AG04450 (cell line): ENCODE measurements at regions not wholly inside any gene's neighbourhood (a gene's known extent, or its start where the extent isn't known, plus 50 kb on each side); places are given as distances from the start of the nearest gene placed in this dataset.

Experiments
- CTCF ChIA-PET: fragments of 300-600, 350-600 bp; formaldehyde crosslinking; extraction: SDS; loops from one replicate; lab custom pipeline; 2022; ENCODE audit warnings: antibody characterized with exemption, inconsistent platforms; lab: Charles Lee
- POLR2A ChIA-PET: fragments of 350-600 bp; formaldehyde crosslinking; extraction: SDS; loops from one replicate; lab custom pipeline; 2021; ENCODE audit warnings: antibody characterized with exemption, inconsistent platforms; lab: Yijun Ruan, JAX
- DNase-seq: peaks from one replicate; pipeline ENCODE4 v3.0.0-alpha.2; 2011; ENCODE audit warnings: low read depth, low spot score
- H3K27ac ChIP-seq: one replicate; pipeline ENCODE4 v1.5.1; 2012; ENCODE audit warnings: low read depth, low read length, control low read depth
- H3K27me3 ChIP-seq: one replicate; pipeline ENCODE4 v1.6.0; 2012; ENCODE audit warnings: low read length; ENCODE audit not compliant: control insufficient read depth, insufficient read depth
- H3K4me3 ChIP-seq: 2 replicates; pipeline ENCODE4 v1.5.1; 2011; ENCODE audit warnings: mild to moderate bottlenecking, low read depth, low read length, control low read depth
- H3K9me3 ChIP-seq: 2 replicates; pipeline ENCODE4 v1.5.1; 2012; ENCODE audit warnings: low read length; ENCODE audit not compliant: control insufficient read depth, insufficient read depth
- TF ChIP-seq, protein P1 (sequence below): IDR thresholded peaks from 2 replicates; pipeline ENCODE4 v1.5.1; 2011; ENCODE audit warnings: low read depth, low read length, control low read depth, inconsistent platforms

- H3K4me3 ChIP-seq = no peak overlapping the region
- H3K27me3 ChIP-seq = no peaks in the 10 kb centered on the region
- TF ChIP-seq, protein P1, sequence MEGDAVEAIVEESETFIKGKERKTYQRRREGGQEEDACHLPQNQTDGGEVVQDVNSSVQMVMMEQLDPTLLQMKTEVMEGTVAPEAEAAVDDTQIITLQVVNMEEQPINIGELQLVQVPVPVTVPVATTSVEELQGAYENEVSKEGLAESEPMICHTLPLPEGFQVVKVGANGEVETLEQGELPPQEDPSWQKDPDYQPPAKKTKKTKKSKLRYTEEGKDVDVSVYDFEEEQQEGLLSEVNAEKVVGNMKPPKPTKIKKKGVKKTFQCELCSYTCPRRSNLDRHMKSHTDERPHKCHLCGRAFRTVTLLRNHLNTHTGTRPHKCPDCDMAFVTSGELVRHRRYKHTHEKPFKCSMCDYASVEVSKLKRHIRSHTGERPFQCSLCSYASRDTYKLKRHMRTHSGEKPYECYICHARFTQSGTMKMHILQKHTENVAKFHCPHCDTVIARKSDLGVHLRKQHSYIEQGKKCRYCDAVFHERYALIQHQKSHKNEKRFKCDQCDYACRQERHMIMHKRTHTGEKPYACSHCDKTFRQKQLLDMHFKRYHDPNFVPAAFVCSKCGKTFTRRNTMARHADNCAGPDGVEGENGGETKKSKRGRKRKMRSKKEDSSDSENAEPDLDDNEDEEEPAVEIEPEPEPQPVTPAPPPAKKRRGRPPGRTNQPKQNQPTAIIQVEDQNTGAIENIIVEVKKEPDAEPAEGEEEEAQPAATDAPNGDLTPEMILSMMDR = no peak
- H3K27ac ChIP-seq = no peak overlapping the region
- DNase-seq = no peak
- ChIA-PET CTCF (no interaction called here), POLR2A (no interaction called here)
- no peaks in the 10 kb centered on the region for H3K9me3 ChIP-seq
These were observed 128.8 kb upstream of the STMND1 start for GRCh38 chr6:16973051-16973450.

- DNase-seq = no peak
- ChIA-PET CTCF (no interaction called here), POLR2A (interaction anchor here (0.7 kb wide), 1 partner anchor 22 kb away, joined by 8 read pairs; no protein-coding TSS in a partner anchor)
- TF ChIP-seq, protein P1 = no peak
- Histone ChIP-seq H3K9me3 (no peaks in the 10 kb centered on the region), H3K27ac (no peak overlapping the region), H3K27me3 (no peaks in the 10 kb centered on the region), H3K4me3 (no peak overlapping the region)
These were observed 129.3 kb upstream of the STMND1 start for GRCh38 chr6:16972535-16972934.

DNA sequence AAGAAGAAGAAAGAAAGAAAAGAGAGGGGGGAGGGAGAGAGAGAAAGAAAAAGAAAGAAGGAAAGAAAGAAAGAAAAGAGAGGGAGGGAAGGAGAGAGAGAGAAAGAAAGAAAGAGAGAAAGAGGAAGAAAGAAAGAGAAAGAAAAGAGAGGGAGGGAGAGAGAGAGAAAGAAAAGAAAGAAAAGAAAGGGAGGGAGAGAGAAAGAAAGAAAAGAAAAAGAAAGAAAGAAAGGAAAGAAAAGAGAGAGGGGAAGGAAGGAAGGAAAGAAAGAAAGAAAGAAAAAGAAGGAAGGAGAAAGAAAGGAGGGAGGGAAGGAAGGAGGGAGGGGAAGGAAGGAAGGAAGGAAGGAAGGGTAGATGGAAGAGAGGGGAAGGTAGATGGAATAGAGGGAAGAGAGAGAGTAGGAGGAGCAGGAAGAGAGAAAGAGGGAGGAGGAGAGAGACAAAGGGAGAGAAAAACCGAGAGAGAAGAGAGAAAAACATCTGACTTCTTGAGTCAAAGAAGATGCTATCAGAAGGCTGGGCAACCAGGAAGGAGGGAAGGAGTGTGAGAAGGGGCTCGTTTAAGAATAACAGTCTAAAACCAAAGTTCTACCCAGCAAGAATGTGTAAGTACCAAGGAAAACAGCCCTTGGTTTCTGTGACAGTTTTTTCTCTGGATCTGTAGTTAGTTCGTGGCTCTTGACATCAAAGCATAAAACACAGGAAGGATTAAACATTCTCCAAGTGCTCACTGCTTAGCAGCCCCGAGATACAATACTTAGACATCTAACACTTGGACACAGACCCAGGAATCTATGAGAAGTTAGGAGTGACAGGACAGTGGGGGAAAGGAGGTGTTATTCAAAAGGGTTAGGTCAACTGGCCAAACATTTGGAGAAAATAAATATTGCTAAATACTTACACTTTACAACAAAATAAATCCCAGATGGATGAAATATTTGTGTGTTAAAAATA lies 131.9 kb upstream of the STMND1 start:
- no peaks in the 10 kb centered on the region for H3K9me3 ChIP-seq
- TF ChIP-seq, protein P1 = no peak

DNA sequence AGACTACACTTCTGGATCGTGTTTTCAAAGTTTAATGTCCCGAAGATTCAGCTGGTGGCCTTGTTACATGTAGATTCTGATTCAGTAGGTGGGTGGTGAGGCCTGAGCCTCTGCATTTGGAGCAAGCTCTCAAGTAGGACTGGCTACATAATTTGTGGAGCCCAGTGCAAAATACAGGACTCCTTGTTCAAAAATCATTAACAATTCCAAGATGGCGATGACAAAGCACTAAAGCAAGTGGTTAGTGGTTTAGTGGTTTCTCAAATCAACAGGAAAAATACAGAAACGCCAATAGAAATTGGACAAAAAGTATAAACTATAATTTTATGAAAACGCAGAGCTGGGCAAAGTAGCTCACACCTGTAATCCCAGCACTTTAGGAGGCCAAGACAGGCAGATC lies 133.7 kb upstream of the STMND1 start:
- DNase-seq = no peak
- TF ChIP-seq, protein P1 = no peak
- Histone ChIP-seq H3K27ac (no peak overlapping the region), H3K27me3 (no peaks in the 10 kb centered on the region), H3K4me3 (no peak overlapping the region), H3K9me3 (no peaks in the 10 kb centered on the region)
- CTCF ChIA-PET = no interaction called here
- POLR2A ChIA-PET = no interaction called here

More for the DNA sequence above, 131.9 kb upstream of the STMND1 start:
- Histone ChIP-seq H3K27ac (no peak overlapping the region), H3K27me3 (no peaks in the 10 kb centered on the region), H3K4me3 (no peak overlapping the region)
- ChIA-PET CTCF (no interaction called here), POLR2A (no interaction called here)
- no peak for DNase-seq

DNA sequence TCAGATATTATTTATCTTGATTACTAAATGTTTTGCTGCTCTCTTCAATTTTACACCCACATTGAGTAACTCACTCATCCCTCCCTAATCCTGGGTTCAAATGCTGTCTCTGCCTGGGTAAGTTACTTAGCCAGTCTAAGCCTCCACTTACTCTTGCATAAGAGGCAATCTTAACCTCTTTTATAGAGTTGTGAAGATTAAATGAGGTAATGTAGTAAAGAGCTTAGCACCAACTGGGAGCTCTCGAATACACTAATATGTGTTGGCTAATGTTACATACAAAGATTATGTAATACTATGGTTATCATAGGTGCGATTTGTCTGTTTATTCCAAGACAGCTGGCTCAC lies 134.4 kb upstream of the STMND1 start:
- POLR2A ChIA-PET = no interaction called here

More for the DNA sequence above, 134.4 kb upstream of the STMND1 start:
- Histone ChIP-seq H3K27ac (no peak overlapping the region), H3K9me3 (no peaks in the 10 kb centered on the region), H3K27me3 (no peaks in the 10 kb centered on the region), H3K4me3 (no peak overlapping the region)
- no peak for DNase-seq
- TF ChIP-seq, protein P1 = no peak
- CTCF ChIA-PET = interaction anchor here (4.7 kb wide), 1 partner anchor 204 kb away, joined by 63 read pairs; the partner anchor contains the start of gene ATXN1
